ENCODE measurements at regions not wholly inside any gene's neighbourhood (a gene's known extent, or its start where the extent isn't known, plus 50 kb on each side); places are given as distances from the start of the nearest gene placed in this dataset.

DNA sequence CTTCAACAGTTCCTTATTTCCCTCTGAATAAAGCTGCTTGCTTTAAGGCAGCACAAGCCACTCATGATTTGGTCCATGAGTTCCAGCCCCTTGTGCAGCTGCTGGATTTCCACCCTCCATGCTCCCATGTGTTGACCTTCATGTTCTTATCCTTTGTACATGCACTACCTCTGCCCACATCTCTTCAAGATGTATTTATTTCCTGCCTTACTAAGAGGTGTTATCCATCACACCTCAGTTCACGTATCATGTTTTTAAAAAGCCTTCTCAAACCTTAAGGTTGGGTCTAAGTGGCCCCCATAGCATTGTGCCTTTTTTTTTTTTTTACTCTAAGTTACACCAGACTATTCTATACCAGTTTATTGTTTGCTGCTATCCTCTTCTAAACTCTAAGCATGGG is 107.7 kb downstream of the SIPA1L2 start:
- Histone ChIP-seq H2BK12ac (ENCODE audit: low read depth, low read length) (no peak overlapping the region), H2BK5ac (ENCODE audit: low read depth, low read length) (no peak overlapping the region), H3K23me2 (ENCODE audit: low read depth, low read length) (no peaks in the 10 kb centered on the region), H3K56ac (replicated peaks; ENCODE audit: insufficient read length, low read depth, low read length) (no peak overlapping the region), H3K4ac (replicated peaks; ENCODE audit: insufficient read length, low read depth, low read length) (no peak overlapping the region), H2BK20ac (ENCODE audit: low read length) (no peak overlapping the region), H3K23ac (ENCODE audit: insufficient read length) (no peak overlapping the region), H3K9me3 (ENCODE audit: insufficient read depth in 2 of 2, low read depth in 1 of 2, low read length in 1 of 2) (no peaks in the 10 kb centered on the region), H3K27ac (ENCODE audit: low read depth, low read length) (no peak overlapping the region), H3K79me1 (ENCODE audit: low read depth, low read length) (no peaks in the 10 kb centered on the region), H3K79me2 (ENCODE audit: control insufficient read depth in 1 of 2, insufficient read depth in 2 of 2, low read length in 2 of 2) (no peaks in the 10 kb centered on the region), H4K91ac (replicated peaks; ENCODE audit: insufficient read length, low read length) (no peak overlapping the region), H2AFZ (ENCODE audit: low read length) (no peak overlapping the region), H2AK5ac (ENCODE audit: low read depth, low read length) (no peak overlapping the region), H3K14ac (ENCODE audit: insufficient read length) (no peak overlapping the region), H3K36me3 (ENCODE audit: control insufficient read depth in 2 of 4, insufficient read depth in 4 of 4, low read length in 3 of 4) (no peaks in the 10 kb centered on the region), H3K4me2 (ENCODE audit: insufficient read depth in 1 of 2, low read depth in 2 of 2, low read length in 2 of 2) (no peak overlapping the region), H3K27me3 (replicated peaks in 1 of 4; ENCODE audit: control insufficient read depth in 3 of 4, extremely low read depth in 1 of 4, insufficient read depth in 3 of 4, low read length in 3 of 4) (no peaks in the 10 kb centered on the region), H4K5ac (ENCODE audit: insufficient read length, low read depth, low read length) (no peak overlapping the region), H3K4me1 (replicated peaks in 1 of 4; ENCODE audit: control insufficient read depth in 3 of 4, insufficient read depth in 4 of 4, low read length in 3 of 4) (peaks cover 0 to 1% (median 0%) of the 10 kb centered on the region in 4 experiments; a peak in 1 of 7 replicates), H3K18ac (ENCODE audit: extremely low read depth, low read length) (no peak overlapping the region), H3K9ac (replicated peaks in 1 of 4; ENCODE audit: extremely low read depth in 1 of 4, low read depth in 3 of 4, low read length in 3 of 4) (no peak overlapping the region), H2BK120ac (replicated peaks; ENCODE audit: low read depth, low read length) (no peak overlapping the region), H2BK15ac (ENCODE audit: low read length) (no peak overlapping the region), H4K8ac (ENCODE audit: extremely low read depth, insufficient read depth, low read length) (no peak overlapping the region), H4K20me1 (replicated peaks in 1 of 2; ENCODE audit: control insufficient read depth in 1 of 2, insufficient read depth in 2 of 2, low read length in 2 of 2) (no peaks in the 10 kb centered on the region), H3K4me3 (ENCODE audit: extremely low read depth in 1 of 4, insufficient read depth in 2 of 4, low read depth in 3 of 4, low read length in 4 of 4) (no peak overlapping the region)
- DNase-seq (ENCODE audit: low read depth in 1 of 2, low spot score in 2 of 2) (no peak), FAIRE-seq (no peak)
- ChIA-PET POLR2A (ENCODE audit: partially characterized antibody) (interaction anchor here (0.6 kb wide), 1 partner anchor 20 kb away, joined by 3 read pairs; no protein-coding TSS in a partner anchor), CTCF (ENCODE audit: partially characterized antibody) (interaction anchor here (0.7 to 0.8 kb wide), 3 partner anchors 103 to 368 kb away, joined by 3 to 5 read pairs (median 3); no protein-coding TSS in a partner anchor)
- WGBS, 2 experiments (ENCODE audit: extremely low coverage in 1 of 2, insufficient coverage in 1 of 2, insufficient read length in 1 of 2, insufficient replicate concordance in 2 of 2, low coverage in 1 of 2, low lambda C conversion rate in 2 of 2, missing lambda C conversion rate in 1 of 2): 94% methylated on average over 1 of the region's 1 CpG; no CpG with 5 or more reads in 1 of the 2 experiments
- no peak for TF ChIP-seq ASH2L (IDR thresholded peaks at IDR 0.05; ENCODE audit: low read length)
- no peak for TF ChIP-seq CREB1 (IDR thresholded peaks at IDR 0.05)
- no peak for TF ChIP-seq HDAC2 (IDR thresholded peaks at IDR 0.05; ENCODE audit: borderline replicate concordance in 1 of 2, low read depth in 2 of 2, low read length in 2 of 2)
- TF ChIP-seq NRF1 (IDR thresholded peaks at IDR 0.05; ENCODE audit: low read depth, low read length): no peak
- TF ChIP-seq SUZ12 (IDR thresholded peaks at IDR 0.05; ENCODE audit: low read length): no peak
- no peak for TF ChIP-seq YY1 (IDR thresholded peaks at IDR 0.05; ENCODE audit: low read depth, low read length)
- TF ChIP-seq POLR2AphosphoS5 (IDR thresholded peaks at IDR 0.05; ENCODE audit: low read depth, low read length): no peak
- no peak for TF ChIP-seq RXRA (IDR thresholded peaks at IDR 0.05; ENCODE audit: insufficient read depth, low read depth, low read length)
- no peak for TF ChIP-seq MAX (IDR thresholded peaks at IDR 0.05)
- TF ChIP-seq USF2 (IDR thresholded peaks at IDR 0.05; ENCODE audit: low read length): no peak
- TF ChIP-seq CBX5 (IDR thresholded peaks at IDR 0.05; ENCODE audit: low read depth, low read length): no peak
- no peak for TF ChIP-seq BACH1 (IDR thresholded peaks at IDR 0.05; ENCODE audit: low read length)
- no peak for TF ChIP-seq TCF12 (IDR thresholded peaks at IDR 0.05; ENCODE audit: low read depth, low read length)

All from H1 (cell line).